ENCODE measurements at regions not wholly inside any gene's neighbourhood (a gene's known extent, or its start where the extent isn't known, plus 50 kb on each side); places are given as distances from the start of the nearest gene placed in this dataset.

DNA sequence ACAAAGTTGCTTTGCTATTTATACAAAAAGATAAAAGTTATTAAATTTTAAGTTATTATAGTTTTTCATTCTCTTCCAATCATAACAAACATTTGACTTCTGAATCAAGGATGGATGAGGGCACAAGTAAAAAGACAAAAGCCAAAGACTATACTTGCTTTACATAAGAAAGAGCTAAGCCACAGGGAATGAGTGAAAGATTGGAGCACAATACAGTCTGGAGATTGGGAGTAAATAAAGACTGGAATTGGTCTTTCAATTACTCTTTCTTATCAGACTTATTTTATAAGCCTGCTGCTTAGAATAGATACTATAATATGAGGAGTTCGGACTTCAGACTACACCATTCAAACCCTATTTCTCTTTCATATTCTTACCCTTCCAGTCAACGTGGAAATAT, 1874.1 kb upstream of the PRR20A start:
- TF ChIP-seq, protein P1, sequence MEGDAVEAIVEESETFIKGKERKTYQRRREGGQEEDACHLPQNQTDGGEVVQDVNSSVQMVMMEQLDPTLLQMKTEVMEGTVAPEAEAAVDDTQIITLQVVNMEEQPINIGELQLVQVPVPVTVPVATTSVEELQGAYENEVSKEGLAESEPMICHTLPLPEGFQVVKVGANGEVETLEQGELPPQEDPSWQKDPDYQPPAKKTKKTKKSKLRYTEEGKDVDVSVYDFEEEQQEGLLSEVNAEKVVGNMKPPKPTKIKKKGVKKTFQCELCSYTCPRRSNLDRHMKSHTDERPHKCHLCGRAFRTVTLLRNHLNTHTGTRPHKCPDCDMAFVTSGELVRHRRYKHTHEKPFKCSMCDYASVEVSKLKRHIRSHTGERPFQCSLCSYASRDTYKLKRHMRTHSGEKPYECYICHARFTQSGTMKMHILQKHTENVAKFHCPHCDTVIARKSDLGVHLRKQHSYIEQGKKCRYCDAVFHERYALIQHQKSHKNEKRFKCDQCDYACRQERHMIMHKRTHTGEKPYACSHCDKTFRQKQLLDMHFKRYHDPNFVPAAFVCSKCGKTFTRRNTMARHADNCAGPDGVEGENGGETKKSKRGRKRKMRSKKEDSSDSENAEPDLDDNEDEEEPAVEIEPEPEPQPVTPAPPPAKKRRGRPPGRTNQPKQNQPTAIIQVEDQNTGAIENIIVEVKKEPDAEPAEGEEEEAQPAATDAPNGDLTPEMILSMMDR (conservative IDR thresholded peaks at IDR 0.05 in 1 of 2, IDR thresholded peaks at IDR 0.05 in 1 of 2; ENCODE audit: low read depth in 1 of 2, low read length in 2 of 2) = no peak
- TF ChIP-seq EZH2 (IDR thresholded peaks at IDR 0.05; ENCODE audit: low read length, missing control alignments) = no peak
